MM.1S (cell line): ENCODE measurements at regions not wholly inside any gene's neighbourhood (a gene's known extent, or its start where the extent isn't known, plus 50 kb on each side); places are given as distances from the start of the nearest gene placed in this dataset.

Experiments used
- EZH2 ChIP-seq: fragments of 300-600 bp; sonication (generic); optimal IDR thresholded peaks from 2 replicates; pipeline ENCODE3; 2017; ENCODE audit warnings: low read depth, mild to moderate bottlenecking, antibody characterized with exemption, low read length, mixed read lengths
- EZH2phosphoT487 ChIP-seq: fragments of 300-600 bp; sonication (generic); IDR thresholded peaks from 2 replicates; pipeline ENCODE4 v1.6.1; 2018; ENCODE audit warnings: antibody characterized with exemption, low read length
- TF ChIP-seq, protein P1 (sequence below): fragments of 300-600 bp; sonication (generic); IDR thresholded peaks from 2 replicates; pipeline ENCODE4 v1.5.1; 2016; ENCODE audit warnings: antibody characterized with exemption, low read length, mixed read lengths

DNA sequence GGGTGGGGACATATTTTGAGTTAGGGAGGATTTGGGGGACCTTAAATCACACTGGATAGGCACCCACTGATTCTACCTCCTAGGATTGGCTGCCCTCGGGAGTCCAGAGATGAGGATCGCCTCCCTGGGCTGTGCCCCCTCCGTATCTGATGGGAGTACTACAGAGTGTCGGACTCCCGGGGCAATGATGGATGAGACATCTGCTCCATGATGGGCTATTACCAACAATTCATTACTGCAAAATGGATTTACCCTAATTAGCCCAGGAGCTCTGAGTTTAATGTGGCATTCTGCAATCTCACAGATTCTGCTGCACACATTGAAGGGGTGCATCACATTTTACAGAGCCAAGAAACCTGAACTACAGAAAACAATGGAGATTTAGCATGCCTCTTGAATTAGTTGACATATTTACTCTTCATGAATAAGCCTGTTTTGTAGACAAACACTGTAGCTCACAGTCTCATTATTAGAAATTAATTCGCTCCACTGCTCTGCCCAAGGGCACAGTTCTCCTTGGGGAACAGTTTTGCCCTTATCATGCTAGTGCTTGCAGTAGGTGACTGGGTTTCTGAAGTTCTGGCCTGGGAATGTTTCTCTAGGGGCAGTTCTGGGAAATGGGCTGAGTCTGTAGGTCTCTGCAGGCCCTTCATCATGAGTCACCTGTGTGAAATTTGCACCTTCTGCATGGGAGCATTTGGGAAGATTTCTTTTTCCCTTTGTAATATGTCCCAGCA lies 217.1 kb upstream of the PLET1 start:
- TF ChIP-seq EZH2 (no peak), EZH2phosphoT487 (no peak)
- TF ChIP-seq, protein P1, sequence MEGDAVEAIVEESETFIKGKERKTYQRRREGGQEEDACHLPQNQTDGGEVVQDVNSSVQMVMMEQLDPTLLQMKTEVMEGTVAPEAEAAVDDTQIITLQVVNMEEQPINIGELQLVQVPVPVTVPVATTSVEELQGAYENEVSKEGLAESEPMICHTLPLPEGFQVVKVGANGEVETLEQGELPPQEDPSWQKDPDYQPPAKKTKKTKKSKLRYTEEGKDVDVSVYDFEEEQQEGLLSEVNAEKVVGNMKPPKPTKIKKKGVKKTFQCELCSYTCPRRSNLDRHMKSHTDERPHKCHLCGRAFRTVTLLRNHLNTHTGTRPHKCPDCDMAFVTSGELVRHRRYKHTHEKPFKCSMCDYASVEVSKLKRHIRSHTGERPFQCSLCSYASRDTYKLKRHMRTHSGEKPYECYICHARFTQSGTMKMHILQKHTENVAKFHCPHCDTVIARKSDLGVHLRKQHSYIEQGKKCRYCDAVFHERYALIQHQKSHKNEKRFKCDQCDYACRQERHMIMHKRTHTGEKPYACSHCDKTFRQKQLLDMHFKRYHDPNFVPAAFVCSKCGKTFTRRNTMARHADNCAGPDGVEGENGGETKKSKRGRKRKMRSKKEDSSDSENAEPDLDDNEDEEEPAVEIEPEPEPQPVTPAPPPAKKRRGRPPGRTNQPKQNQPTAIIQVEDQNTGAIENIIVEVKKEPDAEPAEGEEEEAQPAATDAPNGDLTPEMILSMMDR: no peak
